Small intestine (tissue), 7 donors: ENCODE measurements at regions not wholly inside any gene's neighbourhood (a gene's known extent, or its start where the extent isn't known, plus 50 kb on each side); places are given as distances from the start of the nearest gene placed in this dataset.

ENCODE experiments used
- DNase-seq, 2 donors: peaks; one replicate each; pipeline versions ENCODE4 v3.0.0 to v3.0.0-alpha.2; 2013
- FAIRE-seq: peaks from 2 replicates; lab custom pipeline; 2012; peaks lifted over from hg19 to GRCh38; lab: Jason Lieb, UNC
- H3K27ac ChIP-seq, 3 donors: one replicate each; pipeline ENCODE4 v1.5.1; 2013; ENCODE audit warnings: low read length in 2 of 3, mild to moderate bottlenecking in 2 of 3, control low read depth in 1 of 3, inconsistent platforms in 1 of 3, low read depth in 1 of 3, moderate library complexity in 1 of 3
- H3K27me3 ChIP-seq, 3 donors: one replicate each; pipeline ENCODE4 v1.6.1; 2013; ENCODE audit warnings: low read length in 3 of 3, inconsistent platforms in 1 of 3; ENCODE audit not compliant: control insufficient read depth in 3 of 3, insufficient read depth in 3 of 3
- H3K36me3 ChIP-seq, 3 donors: one replicate each; pipeline ENCODE4 v1.6.1; 2013; ENCODE audit warnings: low read length in 3 of 3, inconsistent platforms in 1 of 3, low read depth in 1 of 3, mild to moderate bottlenecking in 1 of 3, moderate library complexity in 1 of 3; ENCODE audit not compliant: control insufficient read depth in 3 of 3, insufficient read depth in 2 of 3
- H3K4me1 ChIP-seq, 3 donors: one replicate each; pipeline ENCODE4 v1.6.1; 2013; ENCODE audit warnings: low read length in 2 of 3, inconsistent platforms in 1 of 3, low read depth in 1 of 3, mild to moderate bottlenecking in 1 of 3, moderate library complexity in 1 of 3; ENCODE audit not compliant: control insufficient read depth in 3 of 3, insufficient read depth in 2 of 3
- H3K4me3 ChIP-seq, 3 donors: one replicate each; pipeline ENCODE4 v1.5.1; 2013; ENCODE audit warnings: low read length in 3 of 3, control low read depth in 1 of 3, inconsistent platforms in 1 of 3, low read depth in 1 of 3, mild to moderate bottlenecking in 1 of 3, moderate library complexity in 1 of 3
- H3K9me3 ChIP-seq, 2 donors: one replicate each; pipeline ENCODE4 v1.6.1; 2013; ENCODE audit warnings: low read depth in 1 of 2, low read length in 1 of 2; ENCODE audit not compliant: control insufficient read depth in 2 of 2, insufficient read depth in 1 of 2
- WGBS, 3 donors: extraction: QIAGEN DNeasy Blood & Tissue Kit; methylation state at CpG; one replicate each; pipeline ENCODE4 v1.1.7; 2013; 5-methylcytosine and 5-hydroxymethylcytosine counted together
- donor health status: healthy with polysubstance abuse.
- donor health status: control.
- donor health status: control.
- donor health status: Bipolar disorder and iron deficiency.
- donor health status: healthy.

DNA sequence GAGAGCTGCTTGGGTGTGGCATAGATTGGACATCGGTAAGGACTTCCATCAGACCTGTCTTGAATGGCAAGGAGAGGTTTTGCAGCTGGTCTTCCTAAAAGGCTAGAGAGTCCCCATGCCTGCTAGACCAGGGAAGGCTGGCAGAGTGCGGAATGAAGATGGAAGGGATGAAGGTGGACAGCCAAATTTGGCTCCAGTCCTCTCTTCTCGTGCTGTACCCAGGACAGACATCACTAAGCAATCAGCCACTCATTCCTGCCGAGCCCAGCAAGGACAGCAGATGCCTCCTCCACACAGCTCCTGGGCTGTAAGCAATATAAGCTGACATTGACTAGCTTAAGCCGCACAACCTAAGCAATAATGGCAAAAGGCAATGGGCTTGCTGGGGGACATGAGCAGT is 112.0 kb downstream of the OLFM1 start:
- Histone ChIP-seq H3K27me3 (peaks cover 0 to 12% (median 0%) of the 10 kb centered on the region in 3 donors), H3K9me3 (no peaks in the 10 kb centered on the region), H3K4me1 (no peaks in the 10 kb centered on the region), H3K36me3 (no peaks in the 10 kb centered on the region), H3K4me3 (no peak overlapping the region), H3K27ac (no peak overlapping the region)
- 71 to 76% (median 72%) methylated on average over 5 of the region's 5 CpGs for WGBS, 3 donors
- no peak for FAIRE-seq
- DNase-seq, result no peak

- Histone ChIP-seq H3K4me3 (no peak overlapping the region), H3K9me3 (no peaks in the 10 kb centered on the region), H3K27ac (no peak overlapping the region), H3K36me3 (no peaks in the 10 kb centered on the region), H3K27me3 (peaks cover 0 to 12% (median 0%) of the 10 kb centered on the region in 3 donors), H3K4me1 (no peaks in the 10 kb centered on the region)
- WGBS, 3 donors, result 82 to 86% (median 86%) methylated on average over 9 of the region's 9 CpGs
- DNase-seq (no peak), FAIRE-seq (no peak)
These were observed 114.2 kb downstream of the OLFM1 start for GRCh38 chr9:135201711-135202110.

- FAIRE-seq (no peak), DNase-seq (no peak)
- Histone ChIP-seq H3K4me3 (no peak overlapping the region), H3K36me3 (no peaks in the 10 kb centered on the region), H3K27me3 (no peaks in the 10 kb centered on the region), H3K4me1 (no peaks in the 10 kb centered on the region), H3K9me3 (no peaks in the 10 kb centered on the region), H3K27ac (no peak overlapping the region)
- 67 to 86% (median 67%) methylated on average over 8 of the region's 8 CpGs for WGBS, 3 donors
These were observed 116.7 kb downstream of the OLFM1 start for GRCh38 chr9:135204177-135204576.

- no peaks in the 10 kb centered on the region for H3K36me3 ChIP-seq
These were observed 121.7 kb downstream of the OLFM1 start for GRCh38 chr9:135209136-135209535.

GRCh38 chr9:135209852-135210251 is 122.4 kb downstream of the OLFM1 start:
- peaks cover 0 to 9% of the 10 kb centered on the region in 2 donors for H3K9me3 ChIP-seq
- DNase-seq, result no peak
- H3K27me3 ChIP-seq, result no peaks in the 10 kb centered on the region
- 31 to 52% (median 33%) methylated on average over 2 of the region's 2 CpGs for WGBS, 3 donors
- H3K36me3 ChIP-seq, result no peaks in the 10 kb centered on the region
- FAIRE-seq, result no peak
- no peak overlapping the region for H3K27ac ChIP-seq
- no peaks in the 10 kb centered on the region for H3K4me1 ChIP-seq
- H3K4me3 ChIP-seq, result no peak overlapping the region

More at GRCh38 chr9:135209136-135209535, 121.7 kb downstream of the OLFM1 start:
- DNase-seq, result no peak
- 67 to 75% (median 74%) methylated on average over 7 of the region's 7 CpGs for WGBS, 3 donors
- Histone ChIP-seq H3K4me3 (no peak overlapping the region), H3K27ac (no peak overlapping the region), H3K4me1 (no peaks in the 10 kb centered on the region), H3K9me3 (peaks cover 0 to 9% of the 10 kb centered on the region in 2 donors), H3K27me3 (no peaks in the 10 kb centered on the region)
- FAIRE-seq, result no peak

DNA sequence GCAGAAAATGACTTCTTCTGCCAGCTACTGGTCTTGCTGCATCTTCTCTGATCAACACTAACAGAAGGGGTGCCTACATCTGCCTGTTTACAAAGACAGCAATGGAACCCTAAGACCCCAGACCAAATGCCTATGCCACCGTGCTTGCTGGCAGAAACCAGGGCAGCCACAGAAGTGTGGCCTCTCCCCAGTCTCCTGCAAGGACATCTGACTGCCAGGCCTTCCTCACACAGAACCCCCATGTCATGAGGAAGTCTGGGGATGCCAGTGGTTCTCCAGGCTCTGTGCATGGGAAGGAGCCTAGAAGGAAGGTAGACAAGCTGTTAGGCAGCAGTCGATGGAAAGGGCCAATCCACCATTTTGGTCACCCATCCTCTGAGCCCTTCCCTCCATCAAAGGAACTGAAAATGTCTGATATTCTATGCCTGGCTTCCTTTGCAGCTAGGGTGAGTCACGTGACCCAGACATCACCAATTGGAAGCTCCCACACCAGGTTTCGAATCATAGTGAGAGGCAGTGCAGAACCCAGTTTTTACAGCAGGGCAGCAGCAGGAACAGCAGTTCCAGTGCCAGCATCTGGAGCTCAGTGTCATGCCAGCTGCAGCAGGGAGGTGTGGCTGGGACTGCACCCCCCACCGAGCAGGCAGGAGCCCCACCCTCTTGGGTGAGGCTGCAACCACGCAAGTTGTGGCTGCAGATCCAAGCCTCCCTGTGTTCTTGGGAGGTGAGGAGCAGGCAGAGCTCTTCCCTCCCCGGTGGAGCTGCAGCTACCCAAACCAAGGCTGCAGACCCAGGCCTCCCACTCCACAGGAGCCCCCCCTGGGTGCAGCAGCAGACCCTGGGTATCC is 123.4 kb downstream of the OLFM1 start:
- FAIRE-seq (no peak), DNase-seq (no peak)
- H3K9me3 ChIP-seq, result peaks cover 0 to 9% of the 10 kb centered on the region in 2 donors
- H3K4me1 ChIP-seq, result no peaks in the 10 kb centered on the region
- no peaks in the 10 kb centered on the region for H3K36me3 ChIP-seq
- no peak overlapping the region for H3K27ac ChIP-seq
- WGBS, 3 donors, result 58 to 70% (median 65%) methylated on average over 7 of the region's 7 CpGs
- no peak overlapping the region for H3K4me3 ChIP-seq
- no peaks in the 10 kb centered on the region for H3K27me3 ChIP-seq

GRCh38 chr9:135211524-135211890 is 124.0 kb downstream of the OLFM1 start:
- no peak overlapping the region for H3K4me3 ChIP-seq
- peaks cover 0 to 3% (median 0%) of the 10 kb centered on the region in 3 donors for H3K27me3 ChIP-seq
- H3K9me3 ChIP-seq, result peaks cover 0 to 9% of the 10 kb centered on the region in 2 donors
- no peaks in the 10 kb centered on the region for H3K36me3 ChIP-seq
- H3K27ac ChIP-seq, result no peak overlapping the region
- DNase-seq (no peak), FAIRE-seq (no peak)
- no peaks in the 10 kb centered on the region for H3K4me1 ChIP-seq
- WGBS, 3 donors, result 82 to 91% (median 88%) methylated on average over 3 of the region's 3 CpGs

GRCh38 chr9:135212961-135213360 is 125.5 kb downstream of the OLFM1 start:
- WGBS, 3 donors, result 93 to 97% (median 96%) methylated on average over 5 of the region's 5 CpGs
- H3K4me1 ChIP-seq, result no peaks in the 10 kb centered on the region
- H3K9me3 ChIP-seq, result peaks cover 0 to 9% of the 10 kb centered on the region in 2 donors
- FAIRE-seq (no peak), DNase-seq (no peak)
- H3K27me3 ChIP-seq, result peaks cover 0 to 7% (median 0%) of the 10 kb centered on the region in 3 donors
- H3K27ac ChIP-seq, result no peak overlapping the region
- H3K36me3 ChIP-seq, result no peaks in the 10 kb centered on the region
- H3K4me3 ChIP-seq, result no peak overlapping the region
